ENCODE measurements at regions not wholly inside any gene's neighbourhood (a gene's known extent, or its start where the extent isn't known, plus 50 kb on each side); places are given as distances from the start of the nearest gene placed in this dataset.
"Not testable (repeated sequence)": the region's sequence is repeated elsewhere in the genome, so short reads cannot be mapped to it uniquely, and the experiment has no call there.

- no peak for DNase-seq (ENCODE audit: low read depth)
Observed at GRCh38 chr4:141290771-141291170, 70.1 kb downstream of the ZNF330 start.

GRCh38 chr4:141294306-141294705 lies 73.6 kb downstream of the ZNF330 start:
- DNase-seq (ENCODE audit: low read depth), result no peak

DNA sequence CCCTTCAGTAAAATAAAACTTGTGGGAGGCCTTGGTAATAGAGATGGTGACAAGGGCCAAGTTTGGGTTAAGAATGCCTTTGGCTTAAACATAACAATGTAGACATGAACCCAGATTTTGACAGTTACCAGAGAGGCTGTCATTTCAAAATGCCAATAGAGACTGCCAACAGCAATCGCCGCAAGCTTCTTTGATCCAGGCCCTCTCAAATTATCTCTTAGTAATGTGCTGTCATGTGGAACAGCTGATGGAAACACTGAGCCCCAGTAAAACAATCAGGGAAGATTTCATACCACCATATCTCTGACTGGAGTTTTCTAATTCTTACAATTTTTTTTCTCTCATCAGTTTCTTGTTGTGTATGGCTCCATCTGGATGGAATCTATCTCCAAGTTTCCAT lies 80.5 kb downstream of the ZNF330 start:
- no peak for DNase-seq (ENCODE audit: low read depth)

DNA sequence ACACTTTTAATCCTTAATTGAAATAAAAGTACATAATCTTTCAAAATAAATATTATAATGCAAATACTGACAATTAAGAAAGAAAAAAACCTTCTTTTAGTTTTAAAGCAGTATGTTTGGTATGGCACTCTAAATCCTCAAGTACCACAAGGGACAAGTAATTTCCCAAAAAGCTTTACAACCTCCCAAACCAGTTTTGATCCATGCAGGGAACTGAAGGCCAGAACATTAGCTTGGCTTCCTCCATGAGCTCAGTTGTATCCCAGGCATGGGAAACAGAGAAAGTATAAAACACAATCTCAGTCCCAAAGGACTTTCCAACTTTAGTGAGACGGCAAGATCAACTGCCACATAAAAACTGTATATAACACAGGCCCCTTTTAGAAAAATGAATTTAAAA lies 82.2 kb downstream of the ZNF330 start:
- DNase-seq (ENCODE audit: low read depth), result no peak

DNA sequence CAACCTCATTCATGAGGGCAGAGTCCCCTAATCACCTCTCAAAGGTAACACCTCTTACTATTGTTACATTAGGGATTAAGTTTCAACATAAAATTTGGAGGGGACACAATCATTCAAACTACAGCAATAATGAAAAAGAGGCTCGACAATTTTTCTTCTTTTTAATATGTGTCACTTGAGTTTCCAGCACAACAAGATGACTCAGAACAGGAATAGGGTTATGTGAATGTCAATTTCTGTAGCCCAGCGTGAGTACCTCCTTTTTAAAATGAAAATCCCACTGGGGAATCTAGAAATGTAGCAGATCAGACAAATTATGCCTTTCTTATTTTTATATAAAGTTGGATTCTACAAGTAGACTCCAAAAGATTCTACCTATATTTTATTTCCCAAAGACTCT lies 83.7 kb downstream of the ZNF330 start:
- DNase-seq (ENCODE audit: low read depth), result no peak

GRCh38 chr4:141306331-141306730 lies 85.6 kb downstream of the ZNF330 start:
- DNase-seq (ENCODE audit: low read depth), result no peak

GRCh38 chr4:141307241-141307689 lies 86.6 kb downstream of the ZNF330 start:
- DNase-seq (ENCODE audit: low read depth), result peak; percentile 38

GRCh38 chr4:141309874-141310273 lies 89.2 kb downstream of the ZNF330 start:
- no peak for DNase-seq (ENCODE audit: low read depth)

GRCh38 chr4:141311246-141312204 lies 90.8 kb downstream of the ZNF330 start:
- no peak for DNase-seq (ENCODE audit: low read depth)

DNA sequence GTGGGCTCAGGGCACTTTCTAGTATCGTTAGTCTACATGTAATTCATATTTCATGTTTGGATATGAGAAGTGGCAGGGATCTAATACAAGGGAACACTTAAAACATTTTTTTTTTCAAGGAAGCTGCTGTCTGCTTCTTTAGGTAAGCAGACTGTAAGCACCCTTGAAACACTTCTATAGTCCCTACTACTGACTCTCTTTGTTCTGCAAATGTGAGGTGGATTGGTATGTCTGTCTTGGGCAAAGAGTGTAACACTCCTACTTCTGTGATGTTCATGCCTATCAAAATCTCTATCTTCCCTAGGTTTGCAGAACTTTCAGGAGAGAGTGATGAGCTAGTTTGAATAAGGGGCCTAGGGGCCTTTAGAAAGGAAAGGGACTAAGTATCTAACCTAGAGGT lies 93.9 kb downstream of the ZNF330 start:
- DNase-seq (ENCODE audit: low read depth), result no peak

DNA sequence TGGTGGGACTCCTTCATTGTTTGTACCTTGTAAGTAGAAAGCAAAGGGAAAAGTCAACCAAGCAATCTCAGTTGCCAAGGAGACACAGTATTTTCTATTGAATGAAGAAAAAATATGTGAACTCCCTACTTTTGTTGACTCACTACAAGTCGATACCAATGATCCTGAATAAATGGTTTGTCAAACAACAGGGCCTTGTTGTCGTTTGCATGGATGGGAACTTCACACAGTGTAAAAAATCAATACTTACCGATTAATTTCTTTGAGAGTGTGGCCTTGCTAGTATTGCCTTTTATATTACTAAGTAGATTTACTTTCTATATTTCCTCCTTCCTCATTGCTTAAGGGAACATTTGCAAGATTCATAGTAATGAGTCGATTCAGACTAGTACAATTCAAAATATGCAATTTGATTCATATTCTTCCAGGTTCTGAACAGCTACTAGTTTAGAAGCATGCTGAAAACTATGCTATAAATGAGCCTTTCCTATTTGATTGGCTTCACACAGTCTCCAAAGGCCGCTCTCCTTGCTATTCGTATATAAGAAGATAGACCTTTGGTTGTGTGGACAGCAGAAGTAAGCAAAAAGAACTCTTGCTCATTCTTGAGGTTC lies 108.0 kb downstream of the ZNF330 start:
- no peak for DNase-seq (ENCODE audit: low read depth)

DNA sequence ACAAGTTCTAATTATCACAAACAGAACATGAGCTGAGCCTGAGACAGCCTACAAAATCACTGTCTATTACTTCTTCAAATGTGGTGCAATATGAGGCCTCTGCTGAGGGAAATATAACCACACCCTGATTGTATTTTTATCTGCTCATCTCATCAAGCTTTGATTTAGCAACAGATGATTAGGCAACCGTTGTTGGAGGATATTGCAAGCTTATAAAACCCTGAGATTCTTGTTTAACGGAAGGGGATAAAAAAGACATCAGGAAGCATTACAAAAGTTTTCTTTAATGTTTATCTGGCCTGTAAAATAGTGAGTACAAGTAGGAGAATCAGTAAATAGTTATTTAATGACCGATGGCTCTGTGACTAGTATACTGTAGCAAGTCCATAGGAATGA lies 108.5 kb downstream of the ZNF330 start:
- no peak for DNase-seq (ENCODE audit: low read depth)

DNA sequence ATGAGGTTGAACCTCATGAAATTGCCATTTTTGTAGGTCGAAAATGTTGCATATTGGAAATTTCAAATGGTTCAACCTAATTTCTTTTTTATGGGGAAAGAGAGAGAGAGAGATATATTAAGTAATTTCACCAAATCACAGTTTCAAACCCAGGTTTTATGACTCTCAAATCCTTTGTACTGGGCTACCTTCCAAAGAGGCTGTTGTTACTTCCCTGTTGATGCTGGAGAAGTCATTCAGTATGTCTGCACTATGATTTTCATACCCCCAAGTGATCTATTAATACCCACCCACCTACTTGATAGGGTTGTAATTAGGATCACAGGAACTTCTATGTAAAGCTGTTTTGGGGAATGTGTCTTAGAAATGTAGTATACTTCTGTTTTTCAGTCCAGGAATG lies 109.9 kb downstream of the ZNF330 start:
- DNase-seq (ENCODE audit: low read depth), result no peak

DNA sequence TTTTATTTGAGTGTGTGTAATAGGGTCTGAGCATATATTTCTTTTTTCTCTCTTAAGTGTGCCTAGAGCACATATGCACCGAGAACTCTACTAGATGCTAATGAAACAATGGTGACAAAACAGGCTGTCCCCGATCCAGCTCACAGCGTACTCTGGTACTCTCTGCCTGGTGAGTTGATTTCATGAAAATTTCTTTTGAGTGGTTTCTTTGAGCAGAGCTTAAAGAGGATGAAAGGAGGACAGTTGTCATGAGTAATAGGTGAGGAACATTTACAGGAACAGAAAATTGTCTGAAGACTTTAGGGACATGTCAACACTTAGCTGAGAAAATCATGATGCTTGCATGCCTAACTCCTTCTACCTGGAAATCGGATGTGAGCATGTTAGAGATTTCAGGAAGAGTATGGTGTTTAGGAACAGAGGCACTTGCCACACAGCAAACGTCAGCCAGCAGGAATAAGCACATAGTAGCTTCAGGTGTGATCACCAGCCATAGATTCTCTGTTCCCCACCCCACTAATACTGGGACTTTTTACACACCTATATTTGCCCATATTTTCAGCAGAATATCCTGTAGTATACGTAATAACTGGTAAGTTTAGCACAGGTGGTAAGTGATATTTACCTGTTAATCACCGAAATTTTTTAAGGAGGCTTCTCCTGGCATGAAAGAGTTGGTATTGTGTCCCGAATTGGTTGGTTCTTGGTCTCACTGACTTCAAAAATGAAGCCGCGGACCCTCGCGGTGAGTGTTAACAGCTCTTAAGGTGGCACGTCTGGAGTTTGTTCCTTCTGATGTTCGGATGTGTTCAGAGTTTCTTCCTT lies 111.1 kb downstream of the ZNF330 start:
- DNase-seq (ENCODE audit: low read depth), result no peak

GRCh38 chr4:141332359-141333181 lies 111.9 kb downstream of the ZNF330 start:
- DNase-seq (ENCODE audit: low read depth), result not testable (repeated sequence)

GRCh38 chr4:141333456-141334230 lies 112.9 kb downstream of the ZNF330 start:
- not testable (repeated sequence) for DNase-seq (ENCODE audit: low read depth)

DNA sequence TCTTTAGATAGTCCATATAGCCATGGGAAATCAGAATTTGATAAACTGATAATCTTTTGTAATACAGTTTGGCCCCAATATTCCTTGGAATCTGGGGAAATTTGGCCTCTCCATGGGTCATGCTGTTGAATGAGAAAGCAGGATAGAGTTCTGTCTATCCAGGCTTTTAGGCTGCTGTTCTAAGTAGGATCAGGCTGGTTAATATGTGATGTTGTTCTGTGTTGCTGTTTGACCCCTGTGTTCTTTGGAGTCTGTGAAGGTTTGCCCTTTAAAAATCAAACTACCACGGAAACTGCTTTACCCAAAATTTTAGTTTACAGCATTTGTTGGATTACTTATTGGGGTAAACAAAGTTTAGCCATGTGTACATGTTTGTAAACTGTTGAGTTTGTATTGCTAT lies 114.5 kb downstream of the ZNF330 start:
- no peak for DNase-seq (ENCODE audit: low read depth)

DNA sequence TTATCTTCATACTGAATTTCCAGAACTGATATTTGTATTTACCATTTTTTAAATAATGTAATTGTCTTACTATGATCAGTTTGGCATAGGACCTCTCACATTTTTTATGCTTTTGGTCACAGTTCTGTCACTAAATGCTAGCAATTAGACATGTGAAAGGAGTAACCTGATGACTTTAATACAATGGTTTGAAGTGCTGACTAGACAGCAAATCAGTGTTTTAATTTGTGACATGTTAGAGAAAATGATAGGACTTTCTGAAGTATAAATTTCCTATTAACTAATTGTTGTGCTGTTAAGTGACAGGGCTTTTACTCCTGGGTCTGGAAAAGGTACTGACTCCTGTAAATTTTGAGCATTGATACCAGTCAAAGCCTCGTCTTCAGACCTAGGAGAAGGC lies 117.5 kb downstream of the ZNF330 start:
- no peak for DNase-seq (ENCODE audit: low read depth)

DNA sequence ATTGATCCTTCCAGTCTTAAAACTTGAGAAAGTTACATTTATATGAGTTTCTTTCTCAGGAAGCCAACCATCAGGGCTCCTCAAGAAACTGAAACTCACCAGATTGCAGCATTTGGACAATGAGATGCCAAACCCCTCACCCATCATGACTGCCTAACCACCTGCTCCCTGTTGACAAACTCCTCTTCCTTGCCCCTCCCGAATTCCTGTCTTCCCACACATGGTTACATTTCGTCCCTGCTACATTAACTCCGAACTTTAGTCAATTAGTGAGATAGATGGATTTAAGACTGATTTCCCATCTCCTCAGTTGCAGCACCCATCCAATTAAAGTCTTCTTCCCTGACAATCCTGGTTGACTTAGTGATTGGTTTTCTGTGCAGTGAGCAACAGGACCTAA lies 118.7 kb downstream of the ZNF330 start:
- DNase-seq (ENCODE audit: low read depth), result no peak

DNA sequence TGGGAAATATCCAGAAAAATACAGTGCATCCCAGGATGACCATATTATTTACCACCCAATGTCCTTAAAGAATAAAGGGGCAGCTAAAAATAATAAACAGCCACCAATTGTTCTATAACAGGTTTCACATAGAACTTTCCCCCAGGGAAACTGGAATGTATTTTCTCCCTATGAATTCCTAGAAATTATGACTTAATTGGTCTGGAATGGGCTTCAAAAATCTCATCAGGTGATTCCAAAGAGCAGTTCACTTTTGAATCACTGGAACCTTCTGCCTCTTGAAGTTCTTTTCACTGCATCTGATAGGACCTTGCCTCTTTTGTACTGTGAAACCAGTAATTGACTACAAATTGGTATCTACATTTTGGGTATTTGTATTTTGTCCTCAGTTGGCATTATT lies 119.3 kb downstream of the ZNF330 start:
- DNase-seq (ENCODE audit: low read depth), result no peak

DNA sequence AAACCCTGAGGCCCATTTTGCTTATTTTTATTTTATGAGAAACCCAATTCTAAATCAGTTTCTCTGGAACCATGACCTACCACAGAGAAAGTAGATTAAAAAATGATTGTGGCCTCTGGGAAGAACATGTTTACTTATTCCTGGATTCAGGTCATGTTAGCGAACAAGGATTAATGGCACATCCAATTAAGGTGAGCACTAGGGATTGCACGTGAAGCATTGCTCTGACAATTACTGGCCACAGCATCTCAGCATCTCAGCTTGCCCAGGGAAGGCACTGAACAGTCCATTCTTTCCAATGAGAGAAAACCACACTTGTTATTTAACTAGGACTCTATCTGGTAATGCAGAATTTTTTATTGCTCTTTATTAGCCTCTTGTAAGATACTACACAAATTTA lies 119.8 kb downstream of the ZNF330 start:
- no peak for DNase-seq (ENCODE audit: low read depth)
